ENCODE measurements at regions not wholly inside any gene's neighbourhood (a gene's known extent, or its start where the extent isn't known, plus 50 kb on each side); places are given as distances from the start of the nearest gene placed in this dataset.

- no peak for DNase-seq
Observed at GRCh38 chr5:91240175-91240574, 142.9 kb downstream of the ARRDC3 start.

GRCh38 chr5:91235271-91235694 lies 147.8 kb downstream of the ARRDC3 start:
- no peak for DNase-seq

GRCh38 chr5:91232523-91232922 lies 150.6 kb downstream of the ARRDC3 start:
- no peak for DNase-seq

- no peak for DNase-seq
Observed at GRCh38 chr5:91229031-91229727, 153.9 kb downstream of the ARRDC3 start.

- no peak for DNase-seq
Observed at GRCh38 chr5:91228188-91228587, 154.9 kb downstream of the ARRDC3 start.

- DNase-seq, result no peak
Observed at GRCh38 chr5:91225848-91226686, 157.1 kb downstream of the ARRDC3 start.

GRCh38 chr5:91224969-91225368 lies 158.1 kb downstream of the ARRDC3 start:
- DNase-seq, result no peak

- DNase-seq, result no peak
Observed at GRCh38 chr5:91224456-91224855, 158.7 kb downstream of the ARRDC3 start.

- DNase-seq, result no peak
Observed at GRCh38 chr5:91223886-91224285, 159.2 kb downstream of the ARRDC3 start.

GRCh38 chr5:91222482-91222881 lies 160.6 kb downstream of the ARRDC3 start:
- no peak for DNase-seq

- no peak for DNase-seq
Observed at GRCh38 chr5:91221917-91222316, 161.2 kb downstream of the ARRDC3 start.

- no peak for DNase-seq
Observed at GRCh38 chr5:91219803-91220371, 163.2 kb downstream of the ARRDC3 start.

- no peak for DNase-seq
Observed at GRCh38 chr5:91219091-91219802, 163.9 kb downstream of the ARRDC3 start.

GRCh38 chr5:91217859-91218258 lies 165.3 kb downstream of the ARRDC3 start:
- no peak for DNase-seq

GRCh38 chr5:91214571-91214970 lies 168.5 kb downstream of the ARRDC3 start:
- DNase-seq, result no peak

All from cerebellar nuclear complex (tissue), 1 donor.